H9 (cell line): ENCODE measurements at regions not wholly inside any gene's neighbourhood (a gene's known extent, or its start where the extent isn't known, plus 50 kb on each side); places are given as distances from the start of the nearest gene placed in this dataset.

ENCODE experiments used
- DNase-seq: peaks from one replicate; pipeline ENCODE4 v3.0.0-alpha.2; 2017
- H2AFZ ChIP-seq: one replicate; pipeline ENCODE4 v1.6.1; 2013; ENCODE audit warnings: mild to moderate bottlenecking, low read length, control low read depth, moderate library complexity
- H2AK5ac ChIP-seq: 2 replicates; pipeline ENCODE4 v1.6.1; 2013; ENCODE audit warnings: low read length, control low read depth, mixed read lengths; ENCODE audit not compliant: insufficient read length
- H2BK120ac ChIP-seq: one replicate; pipeline ENCODE4 v1.6.1; 2013; ENCODE audit warnings: low read depth, mild to moderate bottlenecking, low read length, control low read depth, inconsistent platforms; ENCODE audit not compliant: poor library complexity, severe bottlenecking
- H2BK12ac ChIP-seq: 2 replicates; pipeline ENCODE4 v1.6.1; 2013; ENCODE audit warnings: low read length, control low read depth, mixed read lengths, low read depth; ENCODE audit not compliant: insufficient read length
- H2BK15ac ChIP-seq: 2 replicates; pipeline ENCODE4 v1.6.1; 2013; ENCODE audit warnings: low read depth, low read length, control low read depth
- H2BK20ac ChIP-seq: one replicate; pipeline ENCODE4 v1.6.1; 2013; ENCODE audit warnings: low read depth, mild to moderate bottlenecking, low read length, control low read depth, inconsistent platforms; ENCODE audit not compliant: poor library complexity, severe bottlenecking
- H2BK5ac ChIP-seq: 2 replicates; pipeline ENCODE4 v1.6.1; 2013; ENCODE audit warnings: low read length, control low read depth, mixed read lengths; ENCODE audit not compliant: insufficient read length
- H3K14ac ChIP-seq: 2 replicates; pipeline ENCODE4 v1.6.1; 2013; ENCODE audit warnings: low read length, control low read depth; ENCODE audit not compliant: insufficient read depth
- H3K18ac ChIP-seq: 2 replicates; pipeline ENCODE4 v1.6.1; 2013; ENCODE audit warnings: low read depth, mild to moderate bottlenecking, mixed read lengths, low read length, control low read depth; ENCODE audit not compliant: insufficient read length
- H3K23ac ChIP-seq: 2 replicates; pipeline ENCODE4 v1.6.1; 2013; ENCODE audit warnings: low read length, control low read depth, mixed read lengths, low read depth; ENCODE audit not compliant: insufficient read length
- H3K23me2 ChIP-seq: 2 replicates; pipeline ENCODE4 v1.6.1; 2013; ENCODE audit warnings: low read depth, mild to moderate bottlenecking, mixed read lengths, low read length, control low read depth; ENCODE audit not compliant: insufficient read length, poor library complexity, severe bottlenecking
- H3K27ac ChIP-seq: 2 replicates; pipeline ENCODE4 v1.5.1; 2013; ENCODE audit warnings: low read length, control low read depth, mixed read lengths, low read depth; ENCODE audit not compliant: insufficient read length
- H3K27me3 ChIP-seq: 2 replicates; pipeline ENCODE4 v1.6.1; 2013; ENCODE audit warnings: low read length, control low read depth, inconsistent platforms; ENCODE audit not compliant: insufficient read depth
- H3K4ac ChIP-seq: 2 replicates; pipeline ENCODE4 v1.6.1; 2013; ENCODE audit warnings: low read depth, mild to moderate bottlenecking, control low read depth, inconsistent platforms, low read length, moderate library complexity
- H3K4me1 ChIP-seq: 2 replicates; pipeline ENCODE4 v1.6.1; 2013; ENCODE audit warnings: low read length, control low read depth, inconsistent platforms; ENCODE audit not compliant: insufficient read depth
- H3K4me2 ChIP-seq: 2 replicates; pipeline ENCODE4 v1.6.1; 2013; ENCODE audit warnings: low read length, control low read depth, mixed read lengths; ENCODE audit not compliant: insufficient read length, insufficient read depth
- H3K56ac ChIP-seq: 2 replicates; pipeline ENCODE4 v1.6.1; 2013; ENCODE audit warnings: low read depth, mild to moderate bottlenecking, mixed read lengths, low read length, control low read depth; ENCODE audit not compliant: insufficient read length
- H3K79me1 ChIP-seq: 2 replicates; pipeline ENCODE4 v1.6.1; 2013; ENCODE audit warnings: low read depth, mild to moderate bottlenecking, moderate library complexity, low read length, control low read depth, inconsistent platforms; ENCODE audit not compliant: insufficient read depth, poor library complexity, severe bottlenecking
- H3K79me2 ChIP-seq: 2 replicates; pipeline ENCODE4 v1.6.1; 2013; ENCODE audit warnings: low read length, control low read depth, inconsistent platforms; ENCODE audit not compliant: insufficient read depth
- H3K9ac ChIP-seq: 2 replicates; pipeline ENCODE4 v1.6.1; 2013; ENCODE audit warnings: low read length, control low read depth, mixed read lengths; ENCODE audit not compliant: insufficient read length; ENCODE audit errors: extremely low read depth
- H3K9me3 ChIP-seq: one replicate; pipeline ENCODE4 v1.6.1; 2013; ENCODE audit warnings: low read depth, low read length, inconsistent platforms; ENCODE audit not compliant: control insufficient read depth
- H3T11ph ChIP-seq: one replicate; pipeline ENCODE4 v1.6.1; 2013; ENCODE audit warnings: mild to moderate bottlenecking, low read length, control low read depth, inconsistent platforms
- H4K20me1 ChIP-seq: one replicate; pipeline ENCODE4 v1.6.1; 2013; ENCODE audit not compliant: control insufficient read depth, insufficient read length, insufficient read depth
- H4K5ac ChIP-seq: 2 replicates; pipeline ENCODE4 v1.6.1; 2013; ENCODE audit warnings: low read depth, mild to moderate bottlenecking, mixed read lengths, low read length, control low read depth; ENCODE audit not compliant: insufficient read length
- H4K8ac ChIP-seq: replicated peaks from 2 replicates; pipeline ENCODE4 v1.6.1; 2013; ENCODE audit warnings: low read length, control low read depth, mixed read lengths, low read depth; ENCODE audit not compliant: insufficient read length
- H4K91ac ChIP-seq: 2 replicates; pipeline ENCODE4 v1.6.1; 2013; ENCODE audit warnings: low read depth, mild to moderate bottlenecking, moderate library complexity, mixed read lengths, low read length, control low read depth; ENCODE audit not compliant: insufficient read length
- H3K27ac Mint-ChIP-seq, 3 experiments: 2 replicates in 2 of 3; 3 replicates in 1 of 3; pipeline ENCODE4 v1.8.0; 2020 to 2021; ENCODE audit warnings: mixed read lengths in 3 of 3, mild to moderate bottlenecking in 1 of 3, moderate library complexity in 1 of 3
- H3K27me3 Mint-ChIP-seq: 2 replicates; pipeline ENCODE4 v1.8.0; 2021; ENCODE audit warnings: low read depth, mild to moderate bottlenecking, moderate library complexity, mixed read lengths
- H3K36me3 Mint-ChIP-seq, 3 experiments: 2 replicates in 2 of 3; 3 replicates in 1 of 3; pipeline ENCODE4 v1.8.0; 2020 to 2021; ENCODE audit warnings: low read depth in 3 of 3, mixed read lengths in 3 of 3; ENCODE audit not compliant: insufficient read depth in 1 of 3
- H3K4me1 Mint-ChIP-seq, 2 experiments: 2 replicates each; pipeline ENCODE4 v1.8.0; 2020; ENCODE audit warnings: mixed read lengths in 2 of 2
- H3K4me3 Mint-ChIP-seq, 2 experiments: 2 replicates in 1 of 2; 3 replicates in 1 of 2; pipeline ENCODE4 v1.8.0; 2020 to 2021; ENCODE audit warnings: mild to moderate bottlenecking in 2 of 2, mixed read lengths in 2 of 2, moderate library complexity in 1 of 2
- H3K9me3 Mint-ChIP-seq, 2 experiments: 2 replicates in 1 of 2; 3 replicates in 1 of 2; pipeline ENCODE4 v1.8.0; 2020; ENCODE audit warnings: mild to moderate bottlenecking in 2 of 2, mixed read lengths in 2 of 2, moderate library complexity in 1 of 2
- WGBS: extraction: QIAGEN DNeasy Blood & Tissue Kit; methylation state at CpG from one replicate; pipeline ENCODE4 v1.1.7; 2013; ENCODE audit warnings: missing lambda C conversion rate, low lambda C conversion rate, mixed read lengths; ENCODE audit not compliant: insufficient read length; ENCODE audit errors: extremely low coverage; 5-methylcytosine and 5-hydroxymethylcytosine counted together
- TF ChIP-seq, protein P1 (sequence below): fragments of 200-600 bp; sonication (generic); conservative IDR thresholded peaks from 3 replicates; pipeline ENCODE4 v1.8.0; 2021; ENCODE audit warnings: antibody characterized with exemption, mild to moderate bottlenecking

DNA sequence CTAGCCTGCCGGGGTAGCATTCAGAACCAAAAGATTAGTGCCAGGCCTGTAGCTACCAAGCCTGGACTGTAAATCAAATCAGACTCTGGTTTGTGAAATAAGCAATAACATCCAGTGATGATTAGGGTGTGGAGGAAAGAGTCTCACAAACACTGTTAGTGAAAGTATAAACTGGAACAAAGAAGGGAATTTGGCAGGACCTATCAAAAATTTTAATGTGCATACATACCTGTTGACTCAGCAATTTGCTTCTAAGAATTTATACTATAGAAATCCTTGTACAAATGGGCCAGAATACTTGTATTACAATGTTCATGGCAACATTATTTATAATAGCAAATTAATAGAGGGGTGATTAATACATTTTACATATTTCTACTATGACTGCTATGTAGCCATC, 109.8 kb upstream of the WARS2 start:
- no peak overlapping the region for H2BK12ac ChIP-seq
- H3K9ac ChIP-seq: no peak overlapping the region
- no peak overlapping the region for H2BK120ac ChIP-seq
- no peak overlapping the region for H4K8ac ChIP-seq
- no peaks in the 10 kb centered on the region for H3K9me3 Mint-ChIP-seq
- H3K18ac ChIP-seq: no peak overlapping the region
- H3K4me1 ChIP-seq: no peaks in the 10 kb centered on the region
- H4K5ac ChIP-seq: no peak overlapping the region
- no peak overlapping the region for H3K27ac Mint-ChIP-seq
- H4K20me1 ChIP-seq: no peaks in the 10 kb centered on the region
- no peaks in the 10 kb centered on the region for H3K36me3 Mint-ChIP-seq
- no peaks in the 10 kb centered on the region for H3K79me1 ChIP-seq
- H3K79me2 ChIP-seq: no peaks in the 10 kb centered on the region
- no peak overlapping the region for H3K56ac ChIP-seq
- H3K9me3 ChIP-seq: no peaks in the 10 kb centered on the region
- DNase-seq: no peak
- H4K91ac ChIP-seq: no peak overlapping the region
- H3K4ac ChIP-seq: no peak overlapping the region
- no peak overlapping the region for H3K14ac ChIP-seq
- H3K23ac ChIP-seq: no peak overlapping the region
- no peak overlapping the region for H2AFZ ChIP-seq
- H3K27me3 Mint-ChIP-seq: no peaks in the 10 kb centered on the region
- H2BK20ac ChIP-seq: no peak overlapping the region
- H3T11ph ChIP-seq: no peak overlapping the region
- no peak overlapping the region for H2AK5ac ChIP-seq
- H2BK15ac ChIP-seq: no peak overlapping the region
- WGBS: no CpG with 5 or more reads among the region's 1 CpG
- H3K4me2 ChIP-seq: no peak overlapping the region
- H3K27ac ChIP-seq: no peak overlapping the region
- H3K23me2 ChIP-seq: no peaks in the 10 kb centered on the region
- TF ChIP-seq, protein P1, sequence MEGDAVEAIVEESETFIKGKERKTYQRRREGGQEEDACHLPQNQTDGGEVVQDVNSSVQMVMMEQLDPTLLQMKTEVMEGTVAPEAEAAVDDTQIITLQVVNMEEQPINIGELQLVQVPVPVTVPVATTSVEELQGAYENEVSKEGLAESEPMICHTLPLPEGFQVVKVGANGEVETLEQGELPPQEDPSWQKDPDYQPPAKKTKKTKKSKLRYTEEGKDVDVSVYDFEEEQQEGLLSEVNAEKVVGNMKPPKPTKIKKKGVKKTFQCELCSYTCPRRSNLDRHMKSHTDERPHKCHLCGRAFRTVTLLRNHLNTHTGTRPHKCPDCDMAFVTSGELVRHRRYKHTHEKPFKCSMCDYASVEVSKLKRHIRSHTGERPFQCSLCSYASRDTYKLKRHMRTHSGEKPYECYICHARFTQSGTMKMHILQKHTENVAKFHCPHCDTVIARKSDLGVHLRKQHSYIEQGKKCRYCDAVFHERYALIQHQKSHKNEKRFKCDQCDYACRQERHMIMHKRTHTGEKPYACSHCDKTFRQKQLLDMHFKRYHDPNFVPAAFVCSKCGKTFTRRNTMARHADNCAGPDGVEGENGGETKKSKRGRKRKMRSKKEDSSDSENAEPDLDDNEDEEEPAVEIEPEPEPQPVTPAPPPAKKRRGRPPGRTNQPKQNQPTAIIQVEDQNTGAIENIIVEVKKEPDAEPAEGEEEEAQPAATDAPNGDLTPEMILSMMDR: no peak
- no peak overlapping the region for H3K4me3 Mint-ChIP-seq
- no peaks in the 10 kb centered on the region for H3K4me1 Mint-ChIP-seq
- no peak overlapping the region for H2BK5ac ChIP-seq
- H3K27me3 ChIP-seq: no peaks in the 10 kb centered on the region
